ENCODE measurements at regions not wholly inside any gene's neighbourhood (a gene's known extent, or its start where the extent isn't known, plus 50 kb on each side); places are given as distances from the start of the nearest gene placed in this dataset.
"Not testable (repeated sequence)": the region's sequence is repeated elsewhere in the genome, so short reads cannot be mapped to it uniquely, and the experiment has no call there.

- DNase-seq (ENCODE audit: low spot score in 2 of 2) (no peak), ATAC-seq (replicated peaks; ENCODE audit: extremely low read depth, poor library complexity, severe bottlenecking) (no peak)
- Mint-ChIP-seq H3K36me3 (ENCODE audit: insufficient read depth) (no peaks in the 10 kb centered on the region), H3K27me3 (no peaks in the 10 kb centered on the region), H3K27ac (ENCODE audit: low read depth) (no peak overlapping the region), H3K4me3 (no peak overlapping the region), H3K4me1 (no peaks in the 10 kb centered on the region), H3K9me3 (peaks cover 15% of the 10 kb centered on the region)
Measured at GRCh38 chr13:103516015-103516795, 450.0 kb upstream of the SLC10A2 start.

GRCh38 chr13:103515410-103515809 is 449.2 kb upstream of the SLC10A2 start:
- no peak for ATAC-seq (replicated peaks; ENCODE audit: extremely low read depth, poor library complexity, severe bottlenecking)
- Mint-ChIP-seq H3K9me3 (peaks cover 15% of the 10 kb centered on the region), H3K4me1 (no peaks in the 10 kb centered on the region), H3K27ac (ENCODE audit: low read depth) (no peak overlapping the region), H3K36me3 (ENCODE audit: insufficient read depth) (no peaks in the 10 kb centered on the region), H3K27me3 (no peaks in the 10 kb centered on the region), H3K4me3 (no peak overlapping the region)
- no peak for DNase-seq (ENCODE audit: low spot score in 2 of 2)

GRCh38 chr13:103514619-103515018 is 448.4 kb upstream of the SLC10A2 start:
- Mint-ChIP-seq H3K27ac (ENCODE audit: low read depth) (no peak overlapping the region), H3K4me3 (no peak overlapping the region), H3K4me1 (no peaks in the 10 kb centered on the region), H3K27me3 (no peaks in the 10 kb centered on the region), H3K9me3 (peaks cover 17% of the 10 kb centered on the region), H3K36me3 (ENCODE audit: insufficient read depth) (no peaks in the 10 kb centered on the region)
- ATAC-seq (replicated peaks; ENCODE audit: extremely low read depth, poor library complexity, severe bottlenecking) (no peak), DNase-seq (ENCODE audit: low spot score in 2 of 2) (no peak)

GRCh38 chr13:103514188-103514587 is 448.0 kb upstream of the SLC10A2 start:
- DNase-seq (ENCODE audit: low spot score in 2 of 2) (no peak), ATAC-seq (replicated peaks; ENCODE audit: extremely low read depth, poor library complexity, severe bottlenecking) (no peak)
- H3K27ac Mint-ChIP-seq (ENCODE audit: low read depth): no peak overlapping the region
- H3K27me3 Mint-ChIP-seq: no peaks in the 10 kb centered on the region
- H3K36me3 Mint-ChIP-seq (ENCODE audit: insufficient read depth): no peaks in the 10 kb centered on the region
- H3K4me3 Mint-ChIP-seq: no peak overlapping the region
- peaks cover 21% of the 10 kb centered on the region for H3K9me3 Mint-ChIP-seq
- H3K4me1 Mint-ChIP-seq: no peaks in the 10 kb centered on the region

- ATAC-seq (replicated peaks; ENCODE audit: extremely low read depth, poor library complexity, severe bottlenecking): no peak
- Mint-ChIP-seq H3K9me3 (peaks cover 32% of the 10 kb centered on the region), H3K36me3 (ENCODE audit: insufficient read depth) (no peaks in the 10 kb centered on the region), H3K27me3 (no peaks in the 10 kb centered on the region), H3K4me3 (no peak overlapping the region), H3K27ac (ENCODE audit: low read depth) (no peak overlapping the region), H3K4me1 (no peaks in the 10 kb centered on the region)
- DNase-seq (ENCODE audit: low spot score in 2 of 2): no peak
Measured at GRCh38 chr13:103510007-103510535, 443.9 kb upstream of the SLC10A2 start.

GRCh38 chr13:103497404-103497803 is 431.2 kb upstream of the SLC10A2 start:
- H3K27ac Mint-ChIP-seq (ENCODE audit: low read depth): no peak overlapping the region
- no peaks in the 10 kb centered on the region for H3K9me3 Mint-ChIP-seq
- H3K27me3 Mint-ChIP-seq: no peaks in the 10 kb centered on the region
- H3K4me3 Mint-ChIP-seq: no peak overlapping the region
- DNase-seq (ENCODE audit: low spot score in 2 of 2) (no peak), ATAC-seq (replicated peaks; ENCODE audit: extremely low read depth, poor library complexity, severe bottlenecking) (no peak)
- no peaks in the 10 kb centered on the region for H3K36me3 Mint-ChIP-seq (ENCODE audit: insufficient read depth)
- H3K4me1 Mint-ChIP-seq: no peaks in the 10 kb centered on the region

GRCh38 chr13:103487841-103488240 is 421.6 kb upstream of the SLC10A2 start:
- H3K4me1 Mint-ChIP-seq: no peaks in the 10 kb centered on the region
- H3K9me3 Mint-ChIP-seq: peaks cover 4% of the 10 kb centered on the region
- H3K27me3 Mint-ChIP-seq: no peaks in the 10 kb centered on the region
- ATAC-seq (replicated peaks; ENCODE audit: extremely low read depth, poor library complexity, severe bottlenecking) (no peak), DNase-seq (ENCODE audit: low spot score in 2 of 2) (no peak)
- H3K4me3 Mint-ChIP-seq: no peak overlapping the region
- no peaks in the 10 kb centered on the region for H3K36me3 Mint-ChIP-seq (ENCODE audit: insufficient read depth)
- H3K27ac Mint-ChIP-seq (ENCODE audit: low read depth): no peak overlapping the region

GRCh38 chr13:103473081-103473480 is 406.9 kb upstream of the SLC10A2 start:
- Mint-ChIP-seq H3K9me3 (peaks cover 10% of the 10 kb centered on the region), H3K27me3 (no peaks in the 10 kb centered on the region), H3K4me3 (no peak overlapping the region), H3K27ac (ENCODE audit: low read depth) (no peak overlapping the region), H3K36me3 (ENCODE audit: insufficient read depth) (no peaks in the 10 kb centered on the region), H3K4me1 (no peaks in the 10 kb centered on the region)
- ATAC-seq (replicated peaks; ENCODE audit: extremely low read depth, poor library complexity, severe bottlenecking): no peak
- DNase-seq (ENCODE audit: low spot score in 2 of 2): no peak

- H3K9me3 Mint-ChIP-seq: peaks cover 5% of the 10 kb centered on the region
- no peak overlapping the region for H3K27ac Mint-ChIP-seq (ENCODE audit: low read depth)
- DNase-seq (ENCODE audit: low spot score in 2 of 2): no peak
- H3K27me3 Mint-ChIP-seq: no peaks in the 10 kb centered on the region
- no peak overlapping the region for H3K4me3 Mint-ChIP-seq
- no peaks in the 10 kb centered on the region for H3K4me1 Mint-ChIP-seq
- ATAC-seq (replicated peaks; ENCODE audit: extremely low read depth, poor library complexity, severe bottlenecking): no peak
- no peaks in the 10 kb centered on the region for H3K36me3 Mint-ChIP-seq (ENCODE audit: insufficient read depth)
Measured at GRCh38 chr13:103471896-103472295, 405.7 kb upstream of the SLC10A2 start.

- H3K27me3 Mint-ChIP-seq: no peaks in the 10 kb centered on the region
- DNase-seq (ENCODE audit: low spot score in 2 of 2) (no peak), ATAC-seq (replicated peaks; ENCODE audit: extremely low read depth, poor library complexity, severe bottlenecking) (no peak)
- H3K4me3 Mint-ChIP-seq: no peak overlapping the region
- no peak overlapping the region for H3K27ac Mint-ChIP-seq (ENCODE audit: low read depth)
- H3K4me1 Mint-ChIP-seq: no peaks in the 10 kb centered on the region
- H3K9me3 Mint-ChIP-seq: no peaks in the 10 kb centered on the region
- H3K36me3 Mint-ChIP-seq (ENCODE audit: insufficient read depth): peaks cover 2% of the 10 kb centered on the region
Measured at GRCh38 chr13:103469771-103470170, 403.6 kb upstream of the SLC10A2 start.

- DNase-seq (ENCODE audit: low spot score in 2 of 2) (no peak), ATAC-seq (replicated peaks; ENCODE audit: extremely low read depth, poor library complexity, severe bottlenecking) (no peak)
- H3K27ac Mint-ChIP-seq (ENCODE audit: low read depth): no peak overlapping the region
- H3K9me3 Mint-ChIP-seq: no peaks in the 10 kb centered on the region
- H3K36me3 Mint-ChIP-seq (ENCODE audit: insufficient read depth): peaks cover 2% of the 10 kb centered on the region
- H3K4me3 Mint-ChIP-seq: no peak overlapping the region
- no peaks in the 10 kb centered on the region for H3K27me3 Mint-ChIP-seq
- no peaks in the 10 kb centered on the region for H3K4me1 Mint-ChIP-seq
Measured at GRCh38 chr13:103466761-103467160, 400.5 kb upstream of the SLC10A2 start.

GRCh38 chr13:103460246-103460645 is 394.0 kb upstream of the SLC10A2 start:
- not testable (repeated sequence) for H3K9me3 Mint-ChIP-seq, H3K4me3 Mint-ChIP-seq

GRCh38 chr13:103457050-103457449 is 390.8 kb upstream of the SLC10A2 start:
- H3K27ac Mint-ChIP-seq (ENCODE audit: low read depth); DNase-seq (ENCODE audit: low spot score in 2 of 2); H3K36me3 Mint-ChIP-seq (ENCODE audit: insufficient read depth); H3K4me3 Mint-ChIP-seq; H3K4me1 Mint-ChIP-seq; H3K27me3 Mint-ChIP-seq; H3K9me3 Mint-ChIP-seq; ATAC-seq (replicated peaks; ENCODE audit: extremely low read depth, poor library complexity, severe bottlenecking): not testable (repeated sequence)

More at GRCh38 chr13:103460246-103460645, 394.0 kb upstream of the SLC10A2 start:
- not testable (repeated sequence) for H3K36me3 Mint-ChIP-seq (ENCODE audit: insufficient read depth); H3K4me1 Mint-ChIP-seq; ATAC-seq (replicated peaks; ENCODE audit: extremely low read depth, poor library complexity, severe bottlenecking); DNase-seq (ENCODE audit: low spot score in 2 of 2); H3K27me3 Mint-ChIP-seq; H3K27ac Mint-ChIP-seq (ENCODE audit: low read depth)

Measured in central memory CD8-positive, alpha-beta T cell (primary cell).